Small intestine (tissue), 7 donors: ENCODE measurements at regions not wholly inside any gene's neighbourhood (a gene's known extent, or its start where the extent isn't known, plus 50 kb on each side); places are given as distances from the start of the nearest gene placed in this dataset.
A peak's percentile ranks its signal among the peaks of the same experiment; 100 is the strongest.

Source experiments
- DNase-seq, 2 donors: peaks; one replicate each; pipeline versions ENCODE4 v3.0.0 to v3.0.0-alpha.2; 2013
- FAIRE-seq: peaks from 2 replicates; lab custom pipeline; 2012; peaks lifted over from hg19 to GRCh38; lab: Jason Lieb, UNC
- H3K27ac ChIP-seq, 3 donors: one replicate each; pipeline ENCODE4 v1.5.1; 2013; ENCODE audit warnings: low read length in 2 of 3, mild to moderate bottlenecking in 2 of 3, control low read depth in 1 of 3, inconsistent platforms in 1 of 3, low read depth in 1 of 3, moderate library complexity in 1 of 3
- H3K27me3 ChIP-seq, 3 donors: one replicate each; pipeline ENCODE4 v1.6.1; 2013; ENCODE audit warnings: low read length in 3 of 3, inconsistent platforms in 1 of 3; ENCODE audit not compliant: control insufficient read depth in 3 of 3, insufficient read depth in 3 of 3
- H3K36me3 ChIP-seq, 3 donors: one replicate each; pipeline ENCODE4 v1.6.1; 2013; ENCODE audit warnings: low read length in 3 of 3, inconsistent platforms in 1 of 3, low read depth in 1 of 3, mild to moderate bottlenecking in 1 of 3, moderate library complexity in 1 of 3; ENCODE audit not compliant: control insufficient read depth in 3 of 3, insufficient read depth in 2 of 3
- H3K4me1 ChIP-seq, 3 donors: one replicate each; pipeline ENCODE4 v1.6.1; 2013; ENCODE audit warnings: low read length in 2 of 3, inconsistent platforms in 1 of 3, low read depth in 1 of 3, mild to moderate bottlenecking in 1 of 3, moderate library complexity in 1 of 3; ENCODE audit not compliant: control insufficient read depth in 3 of 3, insufficient read depth in 2 of 3
- H3K4me3 ChIP-seq, 3 donors: one replicate each; pipeline ENCODE4 v1.5.1; 2013; ENCODE audit warnings: low read length in 3 of 3, control low read depth in 1 of 3, inconsistent platforms in 1 of 3, low read depth in 1 of 3, mild to moderate bottlenecking in 1 of 3, moderate library complexity in 1 of 3
- H3K9me3 ChIP-seq, 2 donors: one replicate each; pipeline ENCODE4 v1.6.1; 2013; ENCODE audit warnings: low read depth in 1 of 2, low read length in 1 of 2; ENCODE audit not compliant: control insufficient read depth in 2 of 2, insufficient read depth in 1 of 2
- WGBS, 3 donors: extraction: QIAGEN DNeasy Blood & Tissue Kit; methylation state at CpG; one replicate each; pipeline ENCODE4 v1.1.7; 2013; 5-methylcytosine and 5-hydroxymethylcytosine counted together
- donor health status: healthy with polysubstance abuse.
- donor health status: control.
- donor health status: control.
- donor health status: Bipolar disorder and iron deficiency.
- donor health status: healthy.

GRCh38 chr2:217512259-217512658 is 490.5 kb downstream of the TNS1 start:
- Histone ChIP-seq H3K36me3 (no peaks in the 10 kb centered on the region), H3K4me1 (peaks cover 0 to 3% (median 0%) of the 10 kb centered on the region in 3 donors), H3K4me3 (no peak overlapping the region), H3K9me3 (no peaks in the 10 kb centered on the region), H3K27ac (no peak overlapping the region), H3K27me3 (no peaks in the 10 kb centered on the region)
- whole genome bisulfite sequencing, 3 donors, result 5 to 28% (median 12%) methylated on average over 1 of the region's 1 CpG
- DNase-seq (no peak), FAIRE-seq (no peak)

GRCh38 chr2:217511850-217512249 is 490.9 kb downstream of the TNS1 start:
- peaks cover 0 to 3% (median 0%) of the 10 kb centered on the region in 3 donors for H3K4me1 ChIP-seq
- no peak for DNase-seq
- no peaks in the 10 kb centered on the region for H3K27me3 ChIP-seq
- H3K36me3 ChIP-seq, result no peaks in the 10 kb centered on the region
- no peaks in the 10 kb centered on the region for H3K9me3 ChIP-seq
- WGBS, 3 donors, result 76 to 86% (median 77%) methylated on average over 3 of the region's 3 CpGs
- H3K27ac ChIP-seq, result no peak overlapping the region
- no peak for FAIRE-seq
- no peak overlapping the region for H3K4me3 ChIP-seq

GRCh38 chr2:217510771-217511291 is 492.0 kb downstream of the TNS1 start:
- DNase-seq (peak; percentile 67 to 81), FAIRE-seq (no peak)
- 19 to 26% (median 22%) methylated on average over 9 of the region's 9 CpGs for WGBS, 3 donors
- H3K36me3 ChIP-seq, result no peaks in the 10 kb centered on the region
- no peaks in the 10 kb centered on the region for H3K9me3 ChIP-seq
- H3K4me1 ChIP-seq, result peaks cover 0 to 3% (median 0%) of the 10 kb centered on the region in 3 donors
- H3K27me3 ChIP-seq, result no peaks in the 10 kb centered on the region
- H3K27ac ChIP-seq, result no peak overlapping the region
- H3K4me3 ChIP-seq, result no peak overlapping the region

- 54 to 85% (median 70%) methylated on average over 1 of the region's 1 CpG for WGBS, 3 donors
- no peak for FAIRE-seq
Observed at GRCh38 chr2:217505303-217505702, 497.5 kb downstream of the TNS1 start.

GRCh38 chr2:217501887-217502286 is 500.9 kb downstream of the TNS1 start:
- no peak overlapping the region for H3K27ac ChIP-seq
- no peaks in the 10 kb centered on the region for H3K36me3 ChIP-seq
- no peaks in the 10 kb centered on the region for H3K27me3 ChIP-seq
- no peaks in the 10 kb centered on the region for H3K4me1 ChIP-seq
- H3K4me3 ChIP-seq, result no peak overlapping the region
- DNase-seq (no peak), FAIRE-seq (no peak)
- whole genome bisulfite sequencing, 3 donors, result 49 to 68% (median 65%) methylated on average over 2 of the region's 2 CpGs
- H3K9me3 ChIP-seq, result no peaks in the 10 kb centered on the region

More at GRCh38 chr2:217505303-217505702, 497.5 kb downstream of the TNS1 start:
- H3K27ac ChIP-seq, result no peak overlapping the region
- H3K36me3 ChIP-seq, result no peaks in the 10 kb centered on the region
- H3K4me1 ChIP-seq, result no peaks in the 10 kb centered on the region
- DNase-seq, result no peak
- no peaks in the 10 kb centered on the region for H3K27me3 ChIP-seq
- no peaks in the 10 kb centered on the region for H3K9me3 ChIP-seq
- no peak overlapping the region for H3K4me3 ChIP-seq

- FAIRE-seq, result no peak
- H3K4me3 ChIP-seq, result no peak overlapping the region
- peak overlapping the region in 1 of 3 donors; percentile 15 for H3K27ac ChIP-seq
- no peaks in the 10 kb centered on the region for H3K4me1 ChIP-seq
- H3K27me3 ChIP-seq, result no peaks in the 10 kb centered on the region
- DNase-seq, result peak in 1 of 2 donors; percentile 39
- H3K36me3 ChIP-seq, result no peaks in the 10 kb centered on the region
- 63 to 73% (median 68%) methylated on average over 3 of the region's 3 CpGs for WGBS, 3 donors
- no peaks in the 10 kb centered on the region for H3K9me3 ChIP-seq
Observed at GRCh38 chr2:217497843-217498377, 504.9 kb downstream of the TNS1 start.

GRCh38 chr2:217494557-217494956 is 508.2 kb downstream of the TNS1 start:
- Histone ChIP-seq H3K9me3 (no peaks in the 10 kb centered on the region), H3K27ac (no peak overlapping the region), H3K36me3 (no peaks in the 10 kb centered on the region), H3K4me3 (no peak overlapping the region), H3K4me1 (no peaks in the 10 kb centered on the region), H3K27me3 (no peaks in the 10 kb centered on the region)
- DNase-seq (no peak), FAIRE-seq (no peak)
- 70 to 75% (median 74%) methylated on average over 4 of the region's 4 CpGs for WGBS, 3 donors

- no peak overlapping the region for H3K4me3 ChIP-seq
- no peak overlapping the region for H3K27ac ChIP-seq
- H3K4me1 ChIP-seq, result no peaks in the 10 kb centered on the region
- WGBS, 3 donors, result 34 to 48% (median 44%) methylated on average over 2 of the region's 2 CpGs
- H3K27me3 ChIP-seq, result no peaks in the 10 kb centered on the region
- peak in 1 of 2 donors; percentile 58 for DNase-seq
- FAIRE-seq, result no peak
- no peaks in the 10 kb centered on the region for H3K36me3 ChIP-seq
- H3K9me3 ChIP-seq, result no peaks in the 10 kb centered on the region
Observed at GRCh38 chr2:217491271-217491670, 511.5 kb downstream of the TNS1 start.
